ENCODE measurements at regions not wholly inside any gene's neighbourhood (a gene's known extent, or its start where the extent isn't known, plus 50 kb on each side); places are given as distances from the start of the nearest gene placed in this dataset.
"Not testable (repeated sequence)": the region's sequence is repeated elsewhere in the genome, so short reads cannot be mapped to it uniquely, and the experiment has no call there.

- H3K9me3 Mint-ChIP-seq = no peaks in the 10 kb centered on the region
- CTCF ChIA-PET = no interaction called here
- H3K36me3 Mint-ChIP-seq (ENCODE audit: low read depth) = no peaks in the 10 kb centered on the region
- no peaks in the 10 kb centered on the region for H3K27me3 Mint-ChIP-seq
- H3K4me1 Mint-ChIP-seq = peaks cover 13% of the 10 kb centered on the region
- no peak overlapping the region for H3K27ac Mint-ChIP-seq
- DNase-seq = no peak
- H3K4me3 Mint-ChIP-seq = no peak overlapping the region
- POLR2A ChIA-PET = no interaction called here
Observed at GRCh38 chr4:100935090-100935489, 412.2 kb downstream of the PPP3CA start.

- no peak overlapping the region for H3K27ac Mint-ChIP-seq
- no peaks in the 10 kb centered on the region for H3K27me3 Mint-ChIP-seq
- no peaks in the 10 kb centered on the region for H3K36me3 Mint-ChIP-seq (ENCODE audit: low read depth)
- peaks cover 13% of the 10 kb centered on the region for H3K4me1 Mint-ChIP-seq
- DNase-seq = no peak
- CTCF ChIA-PET = interaction anchor here (0.7 kb wide), 1 partner anchor 86 kb away, joined by 3 read pairs; no protein-coding TSS in a partner anchor
- peak overlapping the region; percentile 1 for H3K4me3 Mint-ChIP-seq
- H3K9me3 Mint-ChIP-seq = no peaks in the 10 kb centered on the region
- POLR2A ChIA-PET = interaction anchor here (1.0 kb wide), 1 partner anchor 87 kb away, joined by 3 read pairs; no protein-coding TSS in a partner anchor
Observed at GRCh38 chr4:100933628-100934027, 413.7 kb downstream of the PPP3CA start.

DNA sequence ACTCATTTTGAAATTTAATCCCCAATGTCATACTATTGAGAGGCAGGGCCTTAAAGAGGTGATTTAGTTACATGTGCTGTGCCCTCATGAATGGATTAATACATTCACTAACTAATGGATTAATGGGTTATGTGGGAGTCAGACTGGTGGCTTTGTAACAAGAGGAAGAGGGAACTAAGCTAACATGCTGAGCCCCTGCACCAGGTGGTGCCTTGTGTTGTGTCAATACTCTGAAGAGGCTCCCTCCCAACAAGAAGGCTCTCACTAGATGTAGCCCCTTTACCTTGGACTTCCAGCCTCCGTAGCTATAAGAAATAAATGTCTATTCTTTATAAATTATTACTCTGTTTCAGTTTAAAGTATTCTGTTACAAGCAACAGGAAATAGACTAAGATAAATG lies 411.9 kb upstream of the EMCN start:
- Mint-ChIP-seq H3K36me3 (ENCODE audit: low read depth) (no peaks in the 10 kb centered on the region), H3K27me3 (no peaks in the 10 kb centered on the region), H3K4me3 (no peak overlapping the region), H3K27ac (no peak overlapping the region), H3K4me1 (peaks cover 13% of the 10 kb centered on the region), H3K9me3 (no peaks in the 10 kb centered on the region)
- DNase-seq = no peak
- ChIA-PET POLR2A (no interaction called here), CTCF (no interaction called here)

DNA sequence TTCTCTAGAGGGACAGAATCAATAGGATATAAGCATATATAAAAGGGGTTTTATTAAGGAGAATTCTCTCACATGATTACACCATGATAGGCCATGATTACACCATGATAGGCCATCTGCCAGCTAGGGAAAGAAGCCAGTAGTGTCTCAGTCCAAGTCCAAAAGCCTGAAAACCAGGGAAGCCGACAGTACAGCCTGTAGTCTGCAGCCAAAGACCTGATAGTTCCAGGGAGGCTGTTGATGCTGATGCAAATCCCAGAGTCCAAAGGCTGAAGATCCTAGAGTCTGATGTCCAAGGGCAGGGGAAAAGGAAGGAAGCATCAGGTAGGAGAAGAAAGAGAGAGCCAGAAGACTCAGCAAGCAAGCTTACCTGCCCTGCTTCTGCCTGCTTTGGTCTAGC lies 411.3 kb upstream of the EMCN start:
- DNase-seq = no peak
- Mint-ChIP-seq H3K27me3 (no peaks in the 10 kb centered on the region), H3K9me3 (peaks cover 2% of the 10 kb centered on the region), H3K4me1 (peaks cover 13% of the 10 kb centered on the region), H3K36me3 (ENCODE audit: low read depth) (no peaks in the 10 kb centered on the region), H3K27ac (no peak overlapping the region), H3K4me3 (no peak overlapping the region)
- ChIA-PET CTCF (interaction anchor here (1.3 kb wide), 1 partner anchor 240 kb away, joined by 3 read pairs; no protein-coding TSS in a partner anchor), POLR2A (no interaction called here)

- ChIA-PET CTCF (no interaction called here), POLR2A (no interaction called here)
- no peaks in the 10 kb centered on the region for H3K4me1 Mint-ChIP-seq
- no peaks in the 10 kb centered on the region for H3K36me3 Mint-ChIP-seq (ENCODE audit: low read depth)
- H3K4me3 Mint-ChIP-seq = no peak overlapping the region
- no peak overlapping the region for H3K27ac Mint-ChIP-seq
- H3K9me3 Mint-ChIP-seq = peaks cover 4% of the 10 kb centered on the region
- no peak for DNase-seq
- H3K27me3 Mint-ChIP-seq = no peaks in the 10 kb centered on the region
Observed at GRCh38 chr4:100926039-100926717, 408.4 kb upstream of the EMCN start.

DNA sequence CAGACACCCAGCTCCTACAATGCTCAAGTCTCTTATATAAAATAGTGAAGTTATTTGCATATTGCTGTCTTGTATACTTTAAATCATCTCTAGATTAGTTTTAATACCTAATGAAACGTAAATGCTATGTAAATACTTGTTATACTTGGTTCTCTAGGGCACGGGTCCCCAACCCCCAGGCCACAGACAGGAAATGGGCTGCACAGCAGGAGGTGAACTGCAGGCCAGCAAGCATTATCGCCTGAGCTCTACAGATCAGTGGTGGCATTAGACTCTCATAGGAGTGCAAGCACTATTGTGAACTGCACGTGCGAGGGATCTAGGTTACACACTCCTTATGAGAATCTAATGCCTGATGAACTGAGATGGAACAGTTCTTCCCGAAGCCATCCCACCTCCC lies 395.9 kb upstream of the EMCN start:
- Mint-ChIP-seq H3K9me3 (peaks cover 4% of the 10 kb centered on the region), H3K36me3 (ENCODE audit: low read depth) (no peaks in the 10 kb centered on the region), H3K27me3 (no peaks in the 10 kb centered on the region), H3K27ac (no peak overlapping the region), H3K4me1 (no peaks in the 10 kb centered on the region), H3K4me3 (no peak overlapping the region)
- POLR2A ChIA-PET = no interaction called here
- CTCF ChIA-PET = no interaction called here
- no peak for DNase-seq

- Mint-ChIP-seq H3K4me3 (no peak overlapping the region), H3K9me3 (no peaks in the 10 kb centered on the region), H3K4me1 (no peaks in the 10 kb centered on the region), H3K36me3 (ENCODE audit: low read depth) (no peaks in the 10 kb centered on the region), H3K27me3 (peaks cover 2% of the 10 kb centered on the region), H3K27ac (no peak overlapping the region)
- POLR2A ChIA-PET = no interaction called here
- DNase-seq = no peak
- CTCF ChIA-PET = no interaction called here
Observed at GRCh38 chr4:100908540-100908939, 390.7 kb upstream of the EMCN start.

- Mint-ChIP-seq H3K4me1 (no peaks in the 10 kb centered on the region), H3K36me3 (ENCODE audit: low read depth) (peaks cover 3% of the 10 kb centered on the region), H3K9me3 (no peaks in the 10 kb centered on the region), H3K27ac (no peak overlapping the region), H3K4me3 (no peak overlapping the region), H3K27me3 (peaks cover 4% of the 10 kb centered on the region)
- ChIA-PET CTCF (no interaction called here), POLR2A (no interaction called here)
- DNase-seq = no peak
Observed at GRCh38 chr4:100907465-100908454, 389.9 kb upstream of the EMCN start.

GRCh38 chr4:100906973-100907372 lies 389.2 kb upstream of the EMCN start:
- no peak overlapping the region for H3K4me3 Mint-ChIP-seq
- no peak overlapping the region for H3K27ac Mint-ChIP-seq
- no peaks in the 10 kb centered on the region for H3K4me1 Mint-ChIP-seq
- POLR2A ChIA-PET = no interaction called here
- no peak for DNase-seq
- H3K27me3 Mint-ChIP-seq = peaks cover 4% of the 10 kb centered on the region
- no peaks in the 10 kb centered on the region for H3K9me3 Mint-ChIP-seq
- CTCF ChIA-PET = interaction anchor here (0.6 kb wide), 1 partner anchor 9 kb away, joined by 3 read pairs; no protein-coding TSS in a partner anchor
- H3K36me3 Mint-ChIP-seq (ENCODE audit: low read depth) = peaks cover 3% of the 10 kb centered on the region

GRCh38 chr4:100900945-100901344 lies 383.1 kb upstream of the EMCN start:
- CTCF ChIA-PET, H3K9me3 Mint-ChIP-seq, POLR2A ChIA-PET: not testable (repeated sequence)

GRCh38 chr4:100900134-100900533 lies 382.3 kb upstream of the EMCN start:
- Mint-ChIP-seq H3K27ac (no peak overlapping the region), H3K9me3 (no peaks in the 10 kb centered on the region), H3K36me3 (ENCODE audit: low read depth) (peaks cover 3% of the 10 kb centered on the region), H3K4me1 (peaks cover 11% of the 10 kb centered on the region), H3K27me3 (peaks cover 4% of the 10 kb centered on the region), H3K4me3 (no peak overlapping the region)
- DNase-seq = no peak
- CTCF ChIA-PET = interaction anchor here (0.5 kb wide), 1 partner anchor 1913 kb away, joined by 4 read pairs; no protein-coding TSS in a partner anchor
- POLR2A ChIA-PET = no interaction called here

More at GRCh38 chr4:100900945-100901344, 383.1 kb upstream of the EMCN start:
- H3K27ac Mint-ChIP-seq; H3K36me3 Mint-ChIP-seq (ENCODE audit: low read depth); H3K27me3 Mint-ChIP-seq; DNase-seq; H3K4me3 Mint-ChIP-seq; H3K4me1 Mint-ChIP-seq: not testable (repeated sequence)

- peaks cover 4% of the 10 kb centered on the region for H3K27me3 Mint-ChIP-seq
- no peak for DNase-seq
- no peak overlapping the region for H3K4me3 Mint-ChIP-seq
- H3K27ac Mint-ChIP-seq = no peak overlapping the region
- H3K36me3 Mint-ChIP-seq (ENCODE audit: low read depth) = peaks cover 6% of the 10 kb centered on the region
- peaks cover 14% of the 10 kb centered on the region for H3K4me1 Mint-ChIP-seq
- no peaks in the 10 kb centered on the region for H3K9me3 Mint-ChIP-seq
- ChIA-PET CTCF (interaction anchor here (1.0 kb wide), 1 partner anchor 8 kb away, joined by 3 read pairs; no protein-coding TSS in a partner anchor), POLR2A (no interaction called here)
Observed at GRCh38 chr4:100898844-100899243, 381.0 kb upstream of the EMCN start.

DNA sequence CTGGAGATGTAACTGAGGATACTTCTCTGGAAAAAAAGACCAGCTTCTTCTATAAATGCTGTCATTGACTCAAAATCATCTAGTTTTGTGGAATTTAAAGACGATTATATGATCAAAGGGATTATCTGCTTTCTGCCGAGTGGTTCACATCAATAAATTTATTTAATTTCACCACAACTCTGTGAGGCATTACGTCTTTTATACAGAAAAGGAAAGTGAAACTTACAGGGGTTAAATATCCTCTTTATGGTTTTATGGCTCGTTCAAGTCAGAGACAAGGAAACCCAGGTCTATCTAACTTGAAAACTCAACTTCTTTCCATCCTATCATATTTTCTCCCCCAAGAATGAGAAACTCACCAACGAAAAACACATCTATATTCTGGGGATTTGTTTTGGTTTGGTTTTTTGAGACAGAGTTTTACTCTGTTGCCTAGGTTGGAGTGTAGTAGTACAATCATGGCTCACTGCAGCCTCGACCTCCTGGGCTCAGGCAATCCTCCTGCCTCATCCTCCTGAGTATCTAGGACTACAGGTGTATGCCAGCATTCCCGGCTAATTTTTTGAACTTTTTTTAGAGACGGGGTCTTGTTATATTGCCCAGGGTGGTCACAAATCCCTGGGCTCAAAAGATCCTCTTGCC lies 377.9 kb upstream of the EMCN start:
- Mint-ChIP-seq H3K27me3 (no peaks in the 10 kb centered on the region), H3K36me3 (ENCODE audit: low read depth) (peaks cover 3% of the 10 kb centered on the region), H3K4me3 (peak overlapping the region; percentile 71), H3K4me1 (peaks cover 14% of the 10 kb centered on the region), H3K9me3 (peaks cover 4% of the 10 kb centered on the region), H3K27ac (peak overlapping the region; percentile 74)
- no peak for DNase-seq
- CTCF ChIA-PET = no interaction called here
- POLR2A ChIA-PET = no interaction called here

Measured in activated CD4-positive, alpha-beta memory T cell treated with anti-CD3 and anti-CD28 coated beads, Interleukin-2, amount 10 ng/mL, durations not matched to agents 7 days and 5 days (primary cell).